SK-N-SH treated with all-trans-retinoic acid at 6 μM for 48 hours (cell line): ENCODE measurements at regions not wholly inside any gene's neighbourhood (a gene's known extent, or its start where the extent isn't known, plus 50 kb on each side); places are given as distances from the start of the nearest gene placed in this dataset.

Experiments
- ARNTL ChIP-seq: fragments of 450-650 bp; formaldehyde crosslinking; IDR thresholded peaks from 2 replicates; pipeline ENCODE4 v1.5.0; 2020; ENCODE audit warnings: low read depth, mild to moderate bottlenecking, moderate library complexity, borderline replicate concordance
- CREB5 ChIP-seq: fragments of 250-450 bp; sonication (Bioruptor Pico); IDR thresholded peaks from 2 replicates; pipeline ENCODE4 v1.5.1; 2020; ENCODE audit warnings: low read depth, mild to moderate bottlenecking, moderate library complexity
- ESRRG ChIP-seq: fragments of 250-450 bp; sonication (Bioruptor Pico); IDR thresholded peaks from 2 replicates; pipeline ENCODE4 v1.6.1; 2021; ENCODE audit warnings: mild to moderate bottlenecking
- PATZ1 ChIP-seq: fragments of 250-450 bp; sonication (Bioruptor Pico); IDR thresholded peaks from 2 replicates; pipeline ENCODE4 v1.8.0; 2020; ENCODE audit warnings: mild to moderate bottlenecking, moderate library complexity, borderline replicate concordance
- RARB ChIP-seq: fragments of 250-450 bp; sonication (Bioruptor Pico); IDR thresholded peaks from 2 replicates; pipeline ENCODE4 v1.8.0; 2021; ENCODE audit warnings: mild to moderate bottlenecking, moderate library complexity
- TCF4 ChIP-seq: fragments of 250-450 bp; sonication (Bioruptor Pico); IDR thresholded peaks from 2 replicates; pipeline ENCODE4 v1.8.0; 2021; ENCODE audit warnings: mild to moderate bottlenecking, moderate library complexity, borderline replicate concordance
- ZC3H10 ChIP-seq: fragments of 250-450 bp; sonication (Bioruptor Pico); IDR thresholded peaks from 2 replicates; pipeline ENCODE4 v1.5.1; 2021; ENCODE audit warnings: mild to moderate bottlenecking, moderate library complexity
- ZFP30 ChIP-seq: fragments of 450-650 bp; formaldehyde crosslinking; IDR thresholded peaks from 2 replicates; pipeline ENCODE4 v1.5.0; 2022; ENCODE audit warnings: mild to moderate bottlenecking, moderate library complexity
- ZNF70 ChIP-seq: fragments of 450-650 bp; formaldehyde crosslinking; IDR thresholded peaks from 2 replicates; pipeline ENCODE4 v1.5.0; 2020; ENCODE audit warnings: mild to moderate bottlenecking, moderate library complexity

GRCh38 chr19:27618006-27618405 is 1594.9 kb downstream of the UQCRFS1 start:
- no peak for TF ChIP-seq PATZ1 (CRISPR knock-in tag)
- TF ChIP-seq ZFP30 (CRISPR knock-in tag): no peak
- TF ChIP-seq RARB (CRISPR knock-in tag): no peak
- TF ChIP-seq ZC3H10: no peak
- no peak for TF ChIP-seq TCF4 (CRISPR knock-in tag)
- TF ChIP-seq ARNTL (CRISPR knock-in tag): no peak
- no peak for TF ChIP-seq ZNF70
- TF ChIP-seq CREB5 (CRISPR knock-in tag): no peak
- TF ChIP-seq ESRRG (CRISPR knock-in tag): no peak
